ENCODE measurements at regions not wholly inside any gene's neighbourhood (a gene's known extent, or its start where the extent isn't known, plus 50 kb on each side); places are given as distances from the start of the nearest gene placed in this dataset.

- Histone ChIP-seq H4K20me1 (ENCODE audit: control insufficient read depth, insufficient read depth) (no peaks in the 10 kb centered on the region), H3K79me2 (ENCODE audit: control insufficient read depth, insufficient read depth, low read length) (no peaks in the 10 kb centered on the region), H3K4me2 (ENCODE audit: control insufficient read depth, insufficient read depth) (no peak overlapping the region), H2AFZ (ENCODE audit: control insufficient read depth, low read depth, low read length) (no peak overlapping the region), H3K9me3 (replicated peaks; ENCODE audit: control insufficient read depth, insufficient read depth, low read length) (no peaks in the 10 kb centered on the region), H3K27me3 (replicated peaks in 1 of 2; ENCODE audit: control insufficient read depth in 2 of 2, insufficient read depth in 2 of 2, low read length in 1 of 2) (no peaks in the 10 kb centered on the region), H3K36me3 (ENCODE audit: control insufficient read depth in 2 of 2, insufficient read depth in 2 of 2, low read length in 1 of 2) (no peaks in the 10 kb centered on the region), H3K9ac (ENCODE audit: control insufficient read depth, insufficient read depth, low read length) (no peak overlapping the region), H3K27ac (ENCODE audit: control insufficient read depth, insufficient read depth) (no peak overlapping the region), H3K4me1 (ENCODE audit: control insufficient read depth, insufficient read depth, low read length) (no peaks in the 10 kb centered on the region), H3K4me3 (no peak overlapping the region)
- WGBS (ENCODE audit: insufficient coverage, insufficient replicate concordance, low lambda C conversion rate, missing lambda C conversion rate) = 36% methylated on average over 2 of the region's 2 CpGs
- TF ChIP-seq CUX1 (IDR thresholded peaks at IDR 0.05; ENCODE audit: insufficient replicate concordance, low read depth, low read length) = no peak
- TF ChIP-seq ZNF217 (IDR thresholded peaks at IDR 0.05) = no peak
- no peak for TF ChIP-seq MXI1 (IDR thresholded peaks at IDR 0.05; ENCODE audit: low read depth, low read length)
- no peak for TF ChIP-seq ATF2 (IDR thresholded peaks at IDR 0.05; ENCODE audit: low read length)
- no peak for TF ChIP-seq RAD51 (IDR thresholded peaks at IDR 0.05)
- no peak for TF ChIP-seq POLR2AphosphoS2 (IDR thresholded peaks at IDR 0.05; ENCODE audit: low read depth, low read length)
- intact Hi-C loops (cut with micrococcal nuclease; ENCODE audit: unreplicated experiment) = no loop called here
- no peak for ATAC-seq
- POLR2A ChIA-PET = no interaction called here
- BruUV-seq (replicated peaks) = no TSS peak
- FAIRE-seq = no peak
- in situ Hi-C loops (cut with MboI) = no loop called here
- CTCF ChIA-PET = no interaction called here
- DNase-seq (ENCODE audit: low read depth, low spot score) = no peak
- SMC1A ChIA-PET (ENCODE audit: uncharacterized antibody, unreplicated experiment) = no interaction called here
- RAD21 ChIA-PET (ENCODE audit: unreplicated experiment) = no interaction called here
Observed at GRCh38 chr12:5257763-5258495, 174.0 kb upstream of the NTF3 start.

Data from GM12878 (cell line).